Spleen (tissue), 7 donors: ENCODE measurements at regions not wholly inside any gene's neighbourhood (a gene's known extent, or its start where the extent isn't known, plus 50 kb on each side); places are given as distances from the start of the nearest gene placed in this dataset.

Experiments used
- CTCF ChIP-seq, 11 experiments: fragments of 200-600 bp in 7 of 11; fragments of 450-650 bp in 4 of 11; sonication (generic) in 4 of 11; IDR thresholded peaks in 8 of 11; conservative IDR thresholded peaks in 3 of 11; 1 replicate in 7 of 11; 2 replicates in 4 of 11; pipeline versions ENCODE4 v1.4.0 to v1.8.0; 2016 to 2021; ENCODE audit warnings: antibody characterized with exemption in 11 of 11, inconsistent platforms in 4 of 11, mild to moderate bottlenecking in 1 of 11
- POLR2A ChIP-seq, 3 donors: fragments of 450-650 bp; IDR thresholded peaks; one replicate each; pipeline ENCODE4 v1.5.1; 2017; ENCODE audit warnings: antibody characterized with exemption in 3 of 3, mild to moderate bottlenecking in 1 of 3
- donor health status: DM: no; HTN: no; CAD: no; lungs with moderate emphysema.
- donor health status: DM: no; HTN: no; CAD: no.
- donor health status: DM: no; HTN: no; CAD: no.

DNA sequence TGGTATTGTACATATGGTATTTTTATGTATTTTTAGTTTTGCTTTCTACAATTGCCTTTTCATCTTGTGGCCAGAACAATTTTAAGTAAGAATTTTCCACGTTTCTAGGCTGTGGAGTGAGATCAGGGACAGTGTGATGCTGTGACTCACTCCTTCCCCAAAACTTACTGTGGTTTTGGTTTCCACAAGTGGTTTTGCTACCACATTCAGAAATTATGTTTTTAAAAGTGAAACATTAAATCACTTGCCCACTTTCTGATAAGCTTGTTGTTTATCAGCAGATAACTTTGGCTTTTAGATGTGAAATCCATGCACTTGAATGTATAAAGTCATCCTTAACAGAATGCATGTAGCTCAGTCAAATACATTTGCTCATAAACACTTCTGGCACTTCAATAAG is 192.2 kb upstream of the THRB start:
- TF ChIP-seq CTCF (IDR thresholded peaks at IDR 0.05 in 8 of 11, conservative IDR thresholded peaks at IDR 0.05 in 3 of 11) (no peak), POLR2A (IDR thresholded peaks at IDR 0.05) (no peak)
